Ascending aorta (tissue), 2 donors: ENCODE measurements at regions not wholly inside any gene's neighbourhood (a gene's known extent, or its start where the extent isn't known, plus 50 kb on each side); places are given as distances from the start of the nearest gene placed in this dataset.

Experiments used
- DNase-seq, 2 donors: peaks; one replicate each; pipeline ENCODE4 v3.0.0-alpha.2; 2019; ENCODE audit warnings: low spot score in 2 of 2
- H3K27ac ChIP-seq, 2 donors: fragments of 200-600 bp; sonication (generic); one replicate each; pipeline ENCODE4 v1.5.1; 2016 to 2017; ENCODE audit warnings: mild to moderate bottlenecking in 1 of 2
- H3K27me3 ChIP-seq: fragments of 200-600 bp; sonication (generic); one replicate; pipeline ENCODE4 v1.5.1; 2017
- H3K36me3 ChIP-seq, 2 donors: fragments of 200-600 bp; sonication (generic); one replicate each; pipeline ENCODE4 v1.5.1; 2016
- H3K4me1 ChIP-seq, 2 donors: fragments of 200-600 bp; sonication (generic); one replicate each; pipeline ENCODE4 v1.5.1; 2016 to 2017; ENCODE audit warnings: mild to moderate bottlenecking in 1 of 2
- H3K4me3 ChIP-seq, 2 donors: fragments of 200-600 bp; sonication (generic); one replicate each; pipeline ENCODE4 v1.5.1; 2016 to 2017; ENCODE audit warnings: mild to moderate bottlenecking in 1 of 2
- H3K9me3 ChIP-seq, 2 donors: fragments of 200-600 bp; sonication (generic); one replicate each; pipeline ENCODE4 v1.5.1; 2016
- intact Hi-C: fragments of 100-400 bp; cut with DNase I; formaldehyde crosslinking; loops from one replicate; pipeline ENCODE4 v1.15.1; 2023
- TF ChIP-seq, protein P1 (sequence below), 3 experiments: fragments of 200-600 bp in 2 of 3; fragments of 450-650 bp in 1 of 3; sonication (generic) in 2 of 3; IDR thresholded peaks; one replicate each; pipeline ENCODE4 v1.5.1; 2016 to 2019; ENCODE audit warnings: antibody characterized with exemption in 3 of 3, mild to moderate bottlenecking in 1 of 3, moderate library complexity in 1 of 3

DNA sequence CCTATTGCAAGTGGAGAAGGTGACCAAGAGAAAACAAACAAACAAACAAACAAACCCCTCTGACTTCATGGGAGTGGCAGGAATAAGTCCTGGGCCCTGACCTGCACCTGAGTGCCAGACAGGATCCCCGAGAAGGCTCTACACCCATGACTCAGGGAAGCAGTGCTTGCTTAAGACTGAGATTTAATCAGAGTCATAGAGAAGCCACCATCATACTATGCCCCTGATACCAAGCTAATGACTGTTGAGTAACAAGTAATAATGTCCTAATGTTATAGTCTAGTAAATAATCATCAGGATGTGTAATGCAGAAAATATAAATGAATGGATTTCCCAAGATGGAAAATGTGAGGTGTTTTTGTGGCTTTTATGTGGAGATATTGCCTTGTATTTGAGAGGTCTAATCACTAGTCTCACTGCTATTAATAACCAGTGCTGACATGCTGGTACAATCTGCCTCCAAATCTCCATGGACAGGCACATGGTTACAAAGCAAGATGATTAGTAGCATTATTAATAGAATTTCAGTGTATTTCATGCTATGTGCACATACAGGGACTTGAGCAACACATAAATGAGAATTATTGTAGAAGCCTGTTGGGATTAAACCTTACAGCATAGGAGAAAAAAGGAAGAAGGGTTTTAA lies 1290.9 kb downstream of the MRPL39 start:
- DNase-seq: no peak
- no peaks in the 10 kb centered on the region for H3K27me3 ChIP-seq
- no peak overlapping the region for H3K27ac ChIP-seq
- intact Hi-C loops: no loop called here
- no peaks in the 10 kb centered on the region for H3K36me3 ChIP-seq
- TF ChIP-seq, protein P1, sequence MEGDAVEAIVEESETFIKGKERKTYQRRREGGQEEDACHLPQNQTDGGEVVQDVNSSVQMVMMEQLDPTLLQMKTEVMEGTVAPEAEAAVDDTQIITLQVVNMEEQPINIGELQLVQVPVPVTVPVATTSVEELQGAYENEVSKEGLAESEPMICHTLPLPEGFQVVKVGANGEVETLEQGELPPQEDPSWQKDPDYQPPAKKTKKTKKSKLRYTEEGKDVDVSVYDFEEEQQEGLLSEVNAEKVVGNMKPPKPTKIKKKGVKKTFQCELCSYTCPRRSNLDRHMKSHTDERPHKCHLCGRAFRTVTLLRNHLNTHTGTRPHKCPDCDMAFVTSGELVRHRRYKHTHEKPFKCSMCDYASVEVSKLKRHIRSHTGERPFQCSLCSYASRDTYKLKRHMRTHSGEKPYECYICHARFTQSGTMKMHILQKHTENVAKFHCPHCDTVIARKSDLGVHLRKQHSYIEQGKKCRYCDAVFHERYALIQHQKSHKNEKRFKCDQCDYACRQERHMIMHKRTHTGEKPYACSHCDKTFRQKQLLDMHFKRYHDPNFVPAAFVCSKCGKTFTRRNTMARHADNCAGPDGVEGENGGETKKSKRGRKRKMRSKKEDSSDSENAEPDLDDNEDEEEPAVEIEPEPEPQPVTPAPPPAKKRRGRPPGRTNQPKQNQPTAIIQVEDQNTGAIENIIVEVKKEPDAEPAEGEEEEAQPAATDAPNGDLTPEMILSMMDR (IDR thresholded peaks at IDR 0.05): no peak
- no peaks in the 10 kb centered on the region for H3K9me3 ChIP-seq
- H3K4me3 ChIP-seq: no peak overlapping the region
- no peaks in the 10 kb centered on the region for H3K4me1 ChIP-seq

DNA sequence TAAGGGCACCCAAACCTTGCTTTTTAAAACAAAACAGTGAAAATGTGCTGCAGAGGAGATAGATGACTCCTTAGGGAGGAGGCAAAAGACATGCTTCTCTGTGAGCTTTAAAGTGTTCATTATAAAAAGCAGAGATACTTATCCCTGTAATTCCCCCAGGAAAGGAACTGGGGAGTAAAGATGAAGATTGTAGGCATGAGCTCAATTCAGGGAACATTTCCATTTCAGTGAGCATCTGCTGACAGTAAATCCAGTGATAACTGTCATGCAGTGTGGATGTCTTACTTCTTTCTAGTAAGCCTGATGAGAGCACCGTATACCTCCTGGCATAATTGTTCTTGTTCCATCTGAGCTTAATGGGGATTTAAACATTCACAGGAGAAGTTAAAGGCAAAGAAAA lies 1296.5 kb downstream of the MRPL39 start:
- Histone ChIP-seq H3K4me1 (no peaks in the 10 kb centered on the region), H3K9me3 (no peaks in the 10 kb centered on the region), H3K27me3 (no peaks in the 10 kb centered on the region), H3K27ac (no peak overlapping the region), H3K36me3 (no peaks in the 10 kb centered on the region), H3K4me3 (no peak overlapping the region)
- intact Hi-C loops: no loop called here
- TF ChIP-seq, protein P1 (IDR thresholded peaks at IDR 0.05): no peak
- DNase-seq: no peak

GRCh38 chr21:24308183-24308582 lies 1299.1 kb downstream of the MRPL39 start:
- H3K4me3 ChIP-seq: no peak overlapping the region
- H3K4me1 ChIP-seq: no peaks in the 10 kb centered on the region
- intact Hi-C loops: no loop called here
- DNase-seq: no peak
- no peak overlapping the region for H3K27ac ChIP-seq
- TF ChIP-seq, protein P1 (IDR thresholded peaks at IDR 0.05): no peak
- no peaks in the 10 kb centered on the region for H3K9me3 ChIP-seq
- no peaks in the 10 kb centered on the region for H3K36me3 ChIP-seq
- H3K27me3 ChIP-seq: no peaks in the 10 kb centered on the region

- no peak for DNase-seq
- TF ChIP-seq, protein P1 (IDR thresholded peaks at IDR 0.05): no peak
- H3K36me3 ChIP-seq: no peaks in the 10 kb centered on the region
Measured at GRCh38 chr21:24302400-24302799, 1304.9 kb downstream of the MRPL39 start.

GRCh38 chr21:24298040-24298439 lies 1309.2 kb downstream of the MRPL39 start:
- H3K27ac ChIP-seq: no peak overlapping the region
- no peaks in the 10 kb centered on the region for H3K4me1 ChIP-seq
- intact Hi-C loops: no loop called here
- TF ChIP-seq, protein P1 (IDR thresholded peaks at IDR 0.05): no peak
- no peaks in the 10 kb centered on the region for H3K27me3 ChIP-seq
- no peak overlapping the region for H3K4me3 ChIP-seq
- DNase-seq: no peak
- H3K36me3 ChIP-seq: no peaks in the 10 kb centered on the region
- no peaks in the 10 kb centered on the region for H3K9me3 ChIP-seq

More at GRCh38 chr21:24302400-24302799, 1304.9 kb downstream of the MRPL39 start:
- H3K9me3 ChIP-seq: no peaks in the 10 kb centered on the region
- intact Hi-C loops: no loop called here
- no peaks in the 10 kb centered on the region for H3K4me1 ChIP-seq
- H3K27ac ChIP-seq: no peak overlapping the region
- H3K27me3 ChIP-seq: no peaks in the 10 kb centered on the region
- H3K4me3 ChIP-seq: no peak overlapping the region

DNA sequence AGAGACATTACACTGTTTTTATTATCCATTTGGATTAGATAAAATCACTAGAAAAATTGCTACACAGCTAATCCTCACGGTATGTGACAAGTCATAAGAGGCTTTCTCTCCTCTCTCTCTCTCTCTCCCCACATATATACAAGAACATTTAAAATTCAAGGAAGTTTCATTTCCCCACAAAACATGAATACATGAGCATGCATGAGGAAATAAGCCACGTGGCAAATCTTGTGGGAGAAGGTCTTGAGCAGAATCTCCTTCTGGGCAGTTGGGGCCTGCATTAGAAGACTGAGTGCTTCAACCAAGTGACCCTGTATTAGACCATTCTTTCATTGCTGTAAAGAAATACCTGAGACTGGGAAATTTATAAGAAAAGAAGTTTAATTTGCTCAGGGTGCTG lies 1313.1 kb downstream of the MRPL39 start:
- TF ChIP-seq, protein P1 (IDR thresholded peaks at IDR 0.05): no peak
- no peak for DNase-seq
- Histone ChIP-seq H3K4me1 (no peaks in the 10 kb centered on the region), H3K36me3 (no peaks in the 10 kb centered on the region), H3K9me3 (no peaks in the 10 kb centered on the region), H3K27ac (no peak overlapping the region), H3K4me3 (no peak overlapping the region), H3K27me3 (no peaks in the 10 kb centered on the region)
- intact Hi-C loops: no loop called here
